ENCODE measurements at regions not wholly inside any gene's neighbourhood (a gene's known extent, or its start where the extent isn't known, plus 50 kb on each side); places are given as distances from the start of the nearest gene placed in this dataset.
"Not testable (repeated sequence)": the region's sequence is repeated elsewhere in the genome, so short reads cannot be mapped to it uniquely, and the experiment has no call there.

- DNase-seq (ENCODE audit: low spot score): no peak
These were observed 88.9 kb downstream of the MOGAT1 start for GRCh38 chr2:222760301-222760897.

GRCh38 chr2:222761888-222762287, 90.4 kb downstream of the MOGAT1 start:
- DNase-seq (ENCODE audit: low spot score): no peak

DNA sequence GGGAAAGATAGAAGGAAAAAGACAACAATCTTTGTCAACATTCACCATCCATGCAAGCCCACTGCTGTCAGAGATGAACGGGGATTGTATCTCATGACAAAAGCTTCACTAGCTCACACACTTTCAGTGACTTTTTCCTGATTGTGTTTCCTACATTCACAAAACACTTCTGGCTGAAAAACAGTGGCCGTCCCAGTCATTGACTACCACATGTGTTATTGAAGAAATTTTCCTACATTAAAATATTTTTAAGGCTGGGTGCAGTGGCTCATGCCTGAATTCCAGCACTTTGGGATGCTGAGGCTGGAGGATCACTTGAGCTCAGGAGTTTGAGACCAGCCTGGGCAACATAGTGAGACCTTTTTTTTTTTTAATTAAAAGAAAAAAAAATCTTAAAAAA, 90.9 kb downstream of the MOGAT1 start:
- no peak for DNase-seq (ENCODE audit: low spot score)

DNA sequence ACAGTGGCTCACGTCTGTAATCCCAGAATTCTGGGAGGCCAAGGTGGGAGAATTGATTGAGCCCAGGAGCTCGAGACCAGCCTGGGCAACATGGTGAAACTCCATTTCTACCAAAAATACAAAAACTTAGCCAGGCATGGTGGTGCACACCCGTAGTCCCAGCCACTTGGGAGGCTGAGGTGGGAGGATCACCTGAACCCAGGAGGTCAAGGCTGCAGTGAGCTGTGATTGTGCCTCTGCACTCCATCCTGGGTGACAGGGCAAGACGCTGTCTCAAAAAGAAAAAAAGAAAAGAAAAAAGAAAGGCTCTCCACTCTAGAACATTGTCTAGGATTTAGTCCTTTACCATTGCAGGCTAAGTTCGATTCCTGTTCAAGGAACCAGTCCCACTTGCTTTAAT, 94.4 kb downstream of the MOGAT1 start:
- not testable (repeated sequence) for DNase-seq (ENCODE audit: low spot score)

GRCh38 chr2:222768019-222768418, 92.8 kb upstream of the ACSL3 start:
- not testable (repeated sequence) for DNase-seq (ENCODE audit: low spot score)

GRCh38 chr2:222769446-222769845, 91.4 kb upstream of the ACSL3 start:
- no peak for DNase-seq (ENCODE audit: low spot score)

DNA sequence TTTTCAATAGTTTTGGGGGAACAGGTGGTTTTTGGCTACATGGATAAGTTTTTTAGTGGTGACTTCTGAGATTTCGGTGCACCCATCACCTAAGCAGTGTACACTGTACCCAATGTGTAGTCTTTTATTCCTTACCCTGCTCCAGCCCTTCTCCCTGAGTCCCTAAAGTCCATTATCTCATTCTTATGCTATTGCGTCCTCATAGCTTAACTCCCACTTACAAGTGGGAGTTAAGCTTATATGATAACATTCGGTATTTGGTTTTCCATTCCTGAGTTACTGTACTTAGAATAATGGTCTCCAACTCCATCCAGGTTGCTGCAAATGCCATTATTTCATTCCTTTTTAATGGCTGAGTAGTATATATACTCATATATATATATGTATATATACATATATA, 90.9 kb upstream of the ACSL3 start:
- no peak for DNase-seq (ENCODE audit: low spot score)

GRCh38 chr2:222771832-222772231, 89.0 kb upstream of the ACSL3 start:
- DNase-seq (ENCODE audit: low spot score): no peak

DNA sequence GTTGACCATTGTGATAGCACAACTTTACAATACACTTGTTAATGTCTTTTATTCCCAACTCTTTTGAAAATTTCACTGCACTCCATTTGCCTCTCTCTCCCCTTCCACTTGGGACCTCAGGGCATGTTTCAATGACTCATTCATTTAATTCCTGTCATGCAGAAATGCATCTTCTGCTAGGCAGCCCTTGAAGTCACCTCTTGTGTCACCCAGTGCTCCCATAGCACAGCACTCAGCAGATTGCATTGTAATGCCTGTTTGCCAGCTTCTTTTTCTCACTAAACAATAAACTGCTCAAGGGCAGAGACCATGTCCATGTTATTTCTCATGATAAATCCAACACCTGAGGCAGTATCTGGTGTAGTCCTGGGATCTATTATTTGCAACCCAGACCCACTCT, 85.9 kb upstream of the ACSL3 start:
- no peak for DNase-seq (ENCODE audit: low spot score)

DNA sequence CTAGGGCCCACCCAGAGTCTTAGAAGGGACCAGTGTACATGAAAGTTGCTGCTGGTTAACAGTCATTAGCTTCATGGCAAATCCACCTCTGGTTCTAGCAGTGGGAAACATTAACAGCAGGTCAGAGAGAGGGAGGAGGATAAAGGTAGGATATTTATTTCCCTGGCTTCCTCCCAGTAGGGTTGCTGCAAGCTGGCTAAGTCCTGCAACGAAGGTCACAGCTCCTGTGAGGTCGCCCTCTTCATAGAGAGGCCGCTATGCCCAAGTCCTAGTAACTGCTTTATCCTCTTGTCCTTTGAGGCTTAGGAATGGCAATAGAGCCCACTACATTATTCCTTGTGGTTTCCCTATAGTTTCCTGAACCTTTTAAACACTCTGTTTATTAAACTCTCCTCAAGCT, 84.0 kb upstream of the ACSL3 start:
- no peak for DNase-seq (ENCODE audit: low spot score)

DNA sequence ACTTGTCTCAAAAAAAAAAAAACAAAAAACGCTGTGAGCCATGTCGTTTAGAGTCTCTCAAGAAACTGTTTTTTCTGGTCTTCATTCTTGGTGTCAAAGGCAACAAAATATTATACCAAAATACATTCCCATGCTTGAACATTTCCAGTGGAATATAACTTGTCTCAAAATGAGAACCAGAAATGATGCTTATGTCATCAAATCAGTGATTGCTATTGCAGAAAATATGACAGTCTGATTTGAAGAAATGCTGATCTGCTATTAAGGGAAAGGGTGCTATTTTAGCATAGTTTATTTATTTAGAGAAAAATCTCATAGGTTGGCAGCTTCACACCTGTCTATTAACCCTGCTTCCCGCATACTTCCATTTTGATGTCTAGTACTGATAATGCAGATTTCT, 82.4 kb upstream of the ACSL3 start:
- no peak for DNase-seq (ENCODE audit: low spot score)

- DNase-seq (ENCODE audit: low spot score): no peak
These were observed 81.5 kb upstream of the ACSL3 start for GRCh38 chr2:222779145-222779832.

DNA sequence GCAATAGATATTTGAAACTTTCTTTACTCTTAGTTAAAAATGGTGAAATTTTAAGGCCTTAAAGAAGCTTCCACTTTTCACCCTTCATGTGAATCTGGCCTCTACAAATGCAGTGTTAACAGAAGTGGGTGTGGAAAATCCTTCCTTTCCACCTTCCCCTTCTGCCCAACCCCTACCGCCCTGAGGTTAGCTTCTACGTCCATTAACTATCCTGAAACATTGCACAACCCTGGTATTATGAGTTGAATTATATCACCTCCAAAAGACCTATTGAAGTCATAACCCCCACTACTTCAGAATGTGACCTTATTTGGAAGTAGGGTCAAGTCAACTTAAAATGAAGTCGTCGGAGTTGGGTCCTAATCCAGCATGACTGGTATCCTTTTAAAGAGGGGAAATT, 80.8 kb upstream of the ACSL3 start:
- DNase-seq (ENCODE audit: low spot score): no peak

- no peak for DNase-seq (ENCODE audit: low spot score)
These were observed 78.6 kb upstream of the ACSL3 start for GRCh38 chr2:222782201-222782730.

DNA sequence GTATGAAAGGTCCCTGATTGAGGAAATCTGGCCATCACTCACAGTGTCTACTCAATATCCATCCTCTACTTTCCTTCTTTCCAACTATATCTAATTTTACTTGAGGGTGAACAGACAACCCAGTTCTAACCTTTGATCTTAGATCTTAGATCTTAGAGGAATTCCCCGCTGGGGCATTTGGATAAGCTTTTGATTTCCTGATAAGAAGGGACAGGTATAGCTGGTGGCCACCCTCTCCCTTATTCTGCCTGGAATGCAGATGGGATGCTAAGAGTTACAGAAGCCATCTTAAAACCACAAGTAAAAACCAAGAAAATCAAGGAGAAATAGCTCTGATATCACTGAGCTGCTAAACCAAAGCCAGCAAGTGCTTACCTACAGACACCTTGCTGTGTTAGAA, 77.2 kb upstream of the ACSL3 start:
- DNase-seq (ENCODE audit: low spot score): no peak

DNA sequence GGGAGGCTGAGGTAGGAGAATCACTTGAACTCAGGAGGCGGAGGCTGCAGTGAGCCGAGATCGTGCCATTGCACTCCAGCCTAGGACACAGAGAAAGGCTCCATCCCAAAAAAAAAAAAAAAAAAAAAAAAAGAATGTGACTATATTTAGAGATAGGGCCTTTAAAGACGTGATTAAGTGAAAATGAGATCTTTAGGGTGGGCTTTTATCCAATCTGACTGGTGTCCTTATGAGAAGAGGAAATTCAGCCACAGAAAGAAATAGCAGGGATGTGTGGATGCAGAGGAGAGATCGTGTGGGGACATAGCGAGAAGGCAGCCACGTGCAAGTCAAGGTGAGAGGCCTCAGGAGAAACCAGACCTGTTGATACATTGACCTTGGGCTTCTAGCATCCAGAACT, 69.9 kb upstream of the ACSL3 start:
- DNase-seq (ENCODE audit: low spot score): no peak

DNA sequence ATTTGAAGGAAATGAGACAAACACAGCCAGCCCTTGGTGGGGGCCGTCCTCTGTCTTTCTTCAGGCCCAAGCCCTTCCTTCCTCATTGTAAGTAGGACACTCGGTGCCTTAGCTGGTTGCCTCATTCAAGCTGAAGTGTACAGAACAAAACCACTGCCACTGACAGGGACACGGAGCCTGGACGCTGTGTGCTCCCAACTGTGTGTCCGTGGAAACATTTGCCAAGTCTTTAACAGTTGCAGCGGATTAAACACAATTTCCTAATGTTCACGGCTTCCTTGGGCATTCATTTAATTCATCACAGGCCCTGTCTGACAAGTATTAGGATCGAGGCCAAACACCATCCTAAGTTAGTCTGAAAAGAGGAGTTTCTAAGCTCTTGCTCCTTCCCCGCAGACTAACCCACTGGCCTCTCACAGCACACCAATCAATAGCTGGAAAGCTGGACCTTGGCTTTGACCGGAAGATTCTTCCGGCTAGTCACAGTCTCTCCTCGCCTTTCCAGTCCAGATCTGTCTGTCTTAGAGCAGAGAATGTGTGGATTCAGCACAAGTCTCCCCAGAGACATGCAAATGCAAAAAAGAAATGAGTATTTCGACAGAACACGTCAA, 68.7 kb upstream of the ACSL3 start:
- DNase-seq (ENCODE audit: low spot score): no peak

- DNase-seq (ENCODE audit: low spot score): no peak
These were observed 66.0 kb upstream of the ACSL3 start for GRCh38 chr2:222794585-222795449.

- DNase-seq (ENCODE audit: low spot score): no peak
These were observed 65.1 kb upstream of the ACSL3 start for GRCh38 chr2:222795450-222796357.

DNA sequence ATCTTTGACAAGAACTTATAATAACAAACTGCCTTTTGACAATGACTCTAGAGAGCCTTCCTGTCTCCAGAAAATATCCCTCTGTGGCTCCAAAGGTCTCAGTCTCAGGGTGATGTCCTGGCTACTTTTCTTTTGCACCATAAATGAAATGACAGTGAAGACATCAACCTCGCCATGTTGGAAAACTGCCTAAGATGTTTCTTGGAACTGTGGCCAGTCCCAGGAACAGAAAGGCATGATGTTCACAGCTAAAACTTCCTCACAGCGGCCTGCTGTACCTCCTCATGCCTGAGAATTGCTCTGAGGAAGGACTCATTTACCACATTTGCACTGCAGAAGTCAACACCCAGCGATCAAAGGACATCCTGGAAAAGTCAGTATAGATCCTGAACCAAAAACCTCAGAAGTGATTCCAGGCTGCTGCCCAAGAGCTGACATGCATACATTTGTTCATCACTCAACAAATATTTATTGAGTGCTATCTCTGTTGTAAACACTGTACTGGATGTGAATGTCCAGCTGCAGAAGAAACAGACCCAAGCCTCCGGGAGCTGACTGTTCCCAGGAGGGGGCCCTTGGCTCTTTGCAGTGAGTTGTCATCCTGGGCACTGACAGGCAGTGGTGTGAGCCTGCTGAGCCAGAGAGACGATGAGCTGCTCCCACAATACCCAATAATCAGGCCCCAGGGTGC, 64.3 kb upstream of the ACSL3 start:
- no peak for DNase-seq (ENCODE audit: low spot score)

All from HT-29 (cell line).